PC-9 (cell line): ENCODE measurements at regions not wholly inside any gene's neighbourhood (a gene's known extent, or its start where the extent isn't known, plus 50 kb on each side); places are given as distances from the start of the nearest gene placed in this dataset.
"Not testable (repeated sequence)": the region's sequence is repeated elsewhere in the genome, so short reads cannot be mapped to it uniquely, and the experiment has no call there.

Experiments
- EZH2 ChIP-seq: fragments of 200-600 bp; sonication (generic); IDR thresholded peaks from 2 replicates; pipeline ENCODE4 v1.8.0; 2017; ENCODE audit warnings: antibody characterized with exemption, low read depth
- TF ChIP-seq, protein P1 (sequence below): fragments of 200-600 bp; sonication (generic); conservative IDR thresholded peaks from 2 replicates; pipeline ENCODE4 v1.6.1; 2017; ENCODE audit warnings: mixed run types, antibody characterized with exemption, mild to moderate bottlenecking, moderate library complexity

DNA sequence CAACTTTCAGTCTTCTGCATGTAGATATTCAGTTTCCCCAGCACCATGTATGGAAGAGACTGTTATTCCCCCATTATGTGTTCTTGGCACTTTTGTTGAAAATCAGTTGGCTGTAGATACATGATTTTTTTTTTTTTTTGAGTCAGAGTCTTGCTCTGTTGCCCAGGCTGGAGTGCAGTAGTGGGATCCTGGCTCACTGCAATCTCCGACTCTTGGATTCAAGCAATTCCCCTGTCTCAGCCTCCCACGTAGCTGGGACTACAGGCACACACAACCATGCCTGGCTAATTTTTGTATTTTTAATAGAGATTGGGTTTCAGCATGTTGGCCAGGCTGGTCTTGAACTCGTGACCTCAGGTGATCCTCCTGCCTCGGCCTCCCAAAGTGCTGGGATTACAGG lies 201.0 kb upstream of the NMUR2 start:
- TF ChIP-seq, protein P1, sequence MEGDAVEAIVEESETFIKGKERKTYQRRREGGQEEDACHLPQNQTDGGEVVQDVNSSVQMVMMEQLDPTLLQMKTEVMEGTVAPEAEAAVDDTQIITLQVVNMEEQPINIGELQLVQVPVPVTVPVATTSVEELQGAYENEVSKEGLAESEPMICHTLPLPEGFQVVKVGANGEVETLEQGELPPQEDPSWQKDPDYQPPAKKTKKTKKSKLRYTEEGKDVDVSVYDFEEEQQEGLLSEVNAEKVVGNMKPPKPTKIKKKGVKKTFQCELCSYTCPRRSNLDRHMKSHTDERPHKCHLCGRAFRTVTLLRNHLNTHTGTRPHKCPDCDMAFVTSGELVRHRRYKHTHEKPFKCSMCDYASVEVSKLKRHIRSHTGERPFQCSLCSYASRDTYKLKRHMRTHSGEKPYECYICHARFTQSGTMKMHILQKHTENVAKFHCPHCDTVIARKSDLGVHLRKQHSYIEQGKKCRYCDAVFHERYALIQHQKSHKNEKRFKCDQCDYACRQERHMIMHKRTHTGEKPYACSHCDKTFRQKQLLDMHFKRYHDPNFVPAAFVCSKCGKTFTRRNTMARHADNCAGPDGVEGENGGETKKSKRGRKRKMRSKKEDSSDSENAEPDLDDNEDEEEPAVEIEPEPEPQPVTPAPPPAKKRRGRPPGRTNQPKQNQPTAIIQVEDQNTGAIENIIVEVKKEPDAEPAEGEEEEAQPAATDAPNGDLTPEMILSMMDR, result not testable (repeated sequence)
- not testable (repeated sequence) for TF ChIP-seq EZH2
